Left cardiac atrium (tissue), 4 donors: ENCODE measurements at regions not wholly inside any gene's neighbourhood (a gene's known extent, or its start where the extent isn't known, plus 50 kb on each side); places are given as distances from the start of the nearest gene placed in this dataset.

Source experiments
- ATAC-seq, 2 donors: fragments of 200-7000 bp; cut with Tn5 transposase; one replicate each; pipeline ENCODE4 v1.9.1; 2020; ENCODE audit warnings: mild to moderate bottlenecking in 2 of 2, moderate library complexity in 2 of 2
- DNase-seq: peaks from one replicate; pipeline ENCODE4 v3.0.0-alpha.2; 2020
- intact Hi-C, 2 donors: fragments of 100-400 bp; cut with DNase I; formaldehyde crosslinking; loops; one replicate each; pipeline versions ENCODE4 v1.14.1 to v1.15.1; 2022 to 2023
- donor health status: DM: no; HTN: yes; CAD: no.
- donor health status: DM: no; HTN: yes; CAD: no; lungs with severe emphysema.
- donor health status: DM: yes; HTN: yes; CAD: no.
- donor health status: Dilated cardiomyopathy.

GRCh38 chr10:78903341-78903940 lies 165.3 kb upstream of the ZMIZ1 start:
- no peak for ATAC-seq
- intact Hi-C loops = no loop called here
- no peak for DNase-seq

GRCh38 chr10:78904196-78904595 lies 164.6 kb upstream of the ZMIZ1 start:
- DNase-seq (no peak), ATAC-seq (no peak)
- intact Hi-C loops = no loop called here

- intact Hi-C loops = no loop called here
- ATAC-seq = no peak
- DNase-seq = no peak
Measured at GRCh38 chr10:78905015-78905956, 163.5 kb upstream of the ZMIZ1 start.

GRCh38 chr10:78905957-78906308 lies 162.8 kb upstream of the ZMIZ1 start:
- ATAC-seq (no peak), DNase-seq (no peak)
- intact Hi-C loops = no loop called here

- ATAC-seq (no peak), DNase-seq (no peak)
- intact Hi-C loops = no loop called here
Measured at GRCh38 chr10:78906734-78907390, 161.9 kb upstream of the ZMIZ1 start.

GRCh38 chr10:78907551-78908211 lies 161.1 kb upstream of the ZMIZ1 start:
- DNase-seq (no peak), ATAC-seq (no peak)
- intact Hi-C loops = no loop called here

- DNase-seq (no peak), ATAC-seq (no peak)
Measured at GRCh38 chr10:78909221-78909620, 159.5 kb upstream of the ZMIZ1 start.

GRCh38 chr10:78910021-78910420 lies 158.7 kb upstream of the ZMIZ1 start:
- intact Hi-C loops = no loop called here
- ATAC-seq (no peak), DNase-seq (no peak)

More at GRCh38 chr10:78909221-78909620, 159.5 kb upstream of the ZMIZ1 start:
- intact Hi-C loops = no loop called here

- ATAC-seq (no peak), DNase-seq (no peak)
- intact Hi-C loops = no loop called here
Measured at GRCh38 chr10:78910476-78910875, 158.3 kb upstream of the ZMIZ1 start.

GRCh38 chr10:78910886-78911285 lies 157.9 kb upstream of the ZMIZ1 start:
- DNase-seq (no peak), ATAC-seq (no peak)
- intact Hi-C loops = no loop called here

GRCh38 chr10:78911533-78912340 lies 157.0 kb upstream of the ZMIZ1 start:
- DNase-seq = no peak
- ATAC-seq = peak in 1 of 2 donors; percentile 27
- intact Hi-C loops = no loop called here

GRCh38 chr10:78912361-78913218 lies 156.2 kb upstream of the ZMIZ1 start:
- no peak for DNase-seq
- intact Hi-C loops = no loop called here
- ATAC-seq = no peak

- intact Hi-C loops = no loop called here
- ATAC-seq = no peak
- no peak for DNase-seq
Measured at GRCh38 chr10:78913219-78914059, 155.3 kb upstream of the ZMIZ1 start.

GRCh38 chr10:78914060-78914378 lies 154.7 kb upstream of the ZMIZ1 start:
- DNase-seq = no peak
- no peak for ATAC-seq
- intact Hi-C loops = no loop called here

- DNase-seq (peak; percentile 41), ATAC-seq (peak in 1 of 2 donors; percentile 28)
- intact Hi-C loops = no loop called here
Measured at GRCh38 chr10:78914502-78915189, 154.1 kb upstream of the ZMIZ1 start.

- ATAC-seq = no peak
- DNase-seq = no peak
- intact Hi-C loops = no loop called here
Measured at GRCh38 chr10:78915190-78915518, 153.6 kb upstream of the ZMIZ1 start.

- ATAC-seq (no peak), DNase-seq (no peak)
- intact Hi-C loops = no loop called here
Measured at GRCh38 chr10:78916227-78916626, 152.5 kb upstream of the ZMIZ1 start.
